ENCODE measurements at regions not wholly inside any gene's neighbourhood (a gene's known extent, or its start where the extent isn't known, plus 50 kb on each side); places are given as distances from the start of the nearest gene placed in this dataset.

- TF ChIP-seq POLR2A (IDR thresholded peaks at IDR 0.05), result no peak
- TF ChIP-seq, protein P1, sequence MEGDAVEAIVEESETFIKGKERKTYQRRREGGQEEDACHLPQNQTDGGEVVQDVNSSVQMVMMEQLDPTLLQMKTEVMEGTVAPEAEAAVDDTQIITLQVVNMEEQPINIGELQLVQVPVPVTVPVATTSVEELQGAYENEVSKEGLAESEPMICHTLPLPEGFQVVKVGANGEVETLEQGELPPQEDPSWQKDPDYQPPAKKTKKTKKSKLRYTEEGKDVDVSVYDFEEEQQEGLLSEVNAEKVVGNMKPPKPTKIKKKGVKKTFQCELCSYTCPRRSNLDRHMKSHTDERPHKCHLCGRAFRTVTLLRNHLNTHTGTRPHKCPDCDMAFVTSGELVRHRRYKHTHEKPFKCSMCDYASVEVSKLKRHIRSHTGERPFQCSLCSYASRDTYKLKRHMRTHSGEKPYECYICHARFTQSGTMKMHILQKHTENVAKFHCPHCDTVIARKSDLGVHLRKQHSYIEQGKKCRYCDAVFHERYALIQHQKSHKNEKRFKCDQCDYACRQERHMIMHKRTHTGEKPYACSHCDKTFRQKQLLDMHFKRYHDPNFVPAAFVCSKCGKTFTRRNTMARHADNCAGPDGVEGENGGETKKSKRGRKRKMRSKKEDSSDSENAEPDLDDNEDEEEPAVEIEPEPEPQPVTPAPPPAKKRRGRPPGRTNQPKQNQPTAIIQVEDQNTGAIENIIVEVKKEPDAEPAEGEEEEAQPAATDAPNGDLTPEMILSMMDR (IDR thresholded peaks at IDR 0.05), result no peak
Observed at GRCh38 chr2:105997711-105998110, 196.4 kb downstream of the UXS1 start.
